ENCODE measurements at regions not wholly inside any gene's neighbourhood (a gene's known extent, or its start where the extent isn't known, plus 50 kb on each side); places are given as distances from the start of the nearest gene placed in this dataset.
"Not testable (repeated sequence)": the region's sequence is repeated elsewhere in the genome, so short reads cannot be mapped to it uniquely, and the experiment has no call there.

DNA sequence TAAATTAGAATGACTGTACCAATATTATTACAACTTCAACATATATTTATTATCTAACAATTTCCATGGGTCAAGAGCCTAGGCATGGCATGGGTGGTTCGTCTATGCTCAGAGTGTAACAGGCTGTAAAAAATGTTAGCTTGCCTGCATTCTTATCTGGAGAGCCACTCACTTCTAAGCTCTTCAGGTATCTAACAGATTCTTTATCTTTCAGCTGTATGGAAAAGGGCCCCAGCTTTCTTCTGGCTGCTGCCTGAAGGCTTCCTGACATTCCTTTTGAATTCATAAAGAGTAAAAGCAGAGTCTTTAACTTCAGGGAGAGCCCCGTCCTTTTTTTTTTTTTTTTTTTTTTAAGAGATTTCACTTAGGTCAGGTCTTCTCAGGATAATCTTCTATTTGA lies 648.8 kb downstream of the NXPH1 start:
- DNase-seq: no peak

DNA sequence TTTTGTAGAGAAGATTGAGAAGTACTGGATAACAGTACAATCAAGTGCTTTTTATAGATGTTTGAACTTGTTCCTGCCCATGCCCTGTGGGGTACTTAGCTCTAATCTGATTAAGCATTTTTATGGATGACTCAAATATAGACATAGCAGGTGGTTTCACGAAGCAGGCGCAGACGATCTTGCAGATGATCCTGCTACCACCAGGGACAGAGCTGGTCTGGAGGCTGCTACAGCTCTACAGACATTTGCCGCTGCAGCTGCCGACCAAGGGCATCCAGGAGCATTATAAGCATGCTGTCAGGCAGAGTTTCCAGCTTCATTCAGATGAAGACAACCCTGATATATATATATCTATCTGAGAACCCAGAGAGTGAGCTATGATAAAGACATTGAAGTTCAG lies 650.4 kb downstream of the NXPH1 start:
- DNase-seq: no peak

DNA sequence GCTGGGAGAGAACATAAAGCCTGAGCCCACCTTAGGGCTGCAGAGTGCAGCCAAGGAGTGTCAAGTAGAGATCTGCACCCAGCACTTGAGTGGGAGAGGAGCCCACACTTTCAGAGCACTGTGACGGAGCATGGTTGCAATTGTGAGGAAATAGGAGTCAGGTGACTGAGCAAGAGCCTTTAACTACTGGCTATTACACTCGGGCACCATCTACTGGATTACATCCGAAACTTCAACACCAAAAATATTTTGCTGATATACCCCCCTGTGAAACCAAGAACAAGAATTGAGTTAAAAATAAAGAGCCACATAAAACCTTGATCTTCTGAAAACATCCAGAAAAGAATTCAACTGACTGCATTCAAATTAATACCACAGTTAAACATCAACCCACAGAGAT lies 657.9 kb downstream of the NXPH1 start:
- DNase-seq: no peak

DNA sequence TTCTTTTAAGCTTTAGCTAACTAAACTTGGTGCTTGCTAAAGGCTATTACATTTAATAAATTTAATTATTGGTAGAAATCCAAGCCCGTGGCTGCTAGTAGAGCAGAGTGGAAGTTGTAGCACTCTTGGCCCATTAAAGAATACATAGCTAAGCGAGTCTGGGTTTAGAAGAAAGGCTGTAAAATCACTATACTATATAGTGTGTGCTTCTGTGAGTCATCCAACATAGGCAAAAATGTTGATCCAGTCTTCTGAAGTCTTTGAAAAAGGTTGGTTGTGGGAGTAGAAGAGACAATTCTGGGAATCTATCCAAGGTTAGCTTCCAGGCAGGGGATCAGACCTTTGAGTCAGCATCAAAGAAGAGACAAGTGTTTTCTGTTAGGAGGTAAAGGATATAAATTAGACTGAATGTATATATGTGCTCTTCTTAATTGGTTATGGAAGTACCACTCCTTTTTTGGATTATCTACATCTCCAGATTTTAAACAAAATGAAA lies 664.2 kb downstream of the NXPH1 start:
- no peak for DNase-seq

DNA sequence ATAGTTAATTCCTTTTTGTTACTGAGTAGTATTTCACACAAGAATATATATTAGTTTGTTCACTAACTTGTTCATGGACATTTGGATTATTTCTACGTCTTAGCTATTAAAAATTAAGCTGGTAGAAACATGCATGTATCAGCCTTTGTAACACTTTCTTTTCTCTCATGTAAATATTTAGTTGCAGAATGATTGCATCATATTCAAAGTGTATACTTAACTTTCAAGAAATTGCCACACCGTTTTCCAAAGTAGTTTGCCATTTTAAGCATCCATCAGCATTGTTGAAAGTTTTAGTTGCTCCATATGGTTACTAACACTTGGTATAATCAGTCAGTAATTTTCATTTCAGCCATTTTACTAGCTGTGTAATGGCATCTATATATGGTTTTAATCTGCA lies 666.9 kb downstream of the NXPH1 start:
- DNase-seq: no peak

DNA sequence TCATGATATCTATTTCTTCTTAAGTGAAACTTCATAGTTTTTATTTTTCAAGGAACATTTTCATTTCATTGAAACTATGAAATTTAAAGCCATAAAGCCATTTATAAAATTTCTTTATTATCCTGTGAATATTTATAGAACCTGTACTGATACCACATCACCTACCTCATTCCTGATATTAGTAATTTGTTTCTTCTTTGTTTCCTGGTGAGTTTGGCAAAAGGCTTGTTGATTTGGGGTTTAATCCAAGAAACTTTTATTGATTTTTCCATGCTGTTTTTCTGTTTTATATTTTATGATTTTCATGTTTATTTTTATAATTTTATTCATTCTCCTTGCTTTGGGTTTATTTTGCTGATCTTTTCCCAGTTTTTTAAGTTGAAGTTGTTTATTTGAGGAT lies 669.4 kb downstream of the NXPH1 start:
- no peak for DNase-seq

DNA sequence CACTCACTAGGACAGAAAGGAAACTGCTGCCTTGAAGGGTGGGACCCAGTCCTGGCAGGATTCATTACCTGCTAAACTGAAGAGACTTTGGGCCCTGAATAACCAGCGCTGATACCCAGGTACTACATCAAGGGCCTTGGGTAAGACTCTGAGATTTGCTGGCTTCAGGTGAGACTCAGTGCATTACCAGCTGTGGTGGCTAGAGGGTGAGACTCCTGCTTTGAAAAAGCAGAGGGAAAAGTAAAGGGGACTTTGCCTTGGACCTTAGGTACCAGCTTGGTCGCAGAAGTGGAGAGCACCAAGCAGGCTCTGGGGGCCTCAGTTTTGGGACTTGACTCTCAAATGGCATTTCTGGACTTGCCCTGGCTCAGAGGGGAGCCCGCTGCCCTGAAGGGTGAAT lies 673.3 kb downstream of the NXPH1 start:
- no peak for DNase-seq

DNA sequence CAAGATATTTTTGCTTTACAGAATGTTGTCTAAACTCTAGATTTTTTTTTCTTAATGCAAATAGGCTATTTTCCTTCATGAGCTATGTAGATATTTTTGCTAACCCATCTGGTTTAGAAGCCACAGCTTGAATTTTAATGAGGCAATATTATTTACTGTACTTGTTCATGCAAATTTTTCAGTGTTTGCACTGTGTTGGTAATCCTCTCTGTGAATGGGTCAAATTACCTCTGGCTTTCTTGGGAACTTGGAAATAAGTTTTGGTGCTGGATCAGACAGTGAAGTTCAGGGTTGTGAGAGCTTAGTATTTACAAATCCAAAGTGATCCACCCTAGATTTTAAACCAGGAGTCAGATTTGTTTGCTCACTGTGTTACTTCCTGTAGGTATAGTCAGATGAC lies 686.9 kb downstream of the NXPH1 start:
- DNase-seq: no peak

DNA sequence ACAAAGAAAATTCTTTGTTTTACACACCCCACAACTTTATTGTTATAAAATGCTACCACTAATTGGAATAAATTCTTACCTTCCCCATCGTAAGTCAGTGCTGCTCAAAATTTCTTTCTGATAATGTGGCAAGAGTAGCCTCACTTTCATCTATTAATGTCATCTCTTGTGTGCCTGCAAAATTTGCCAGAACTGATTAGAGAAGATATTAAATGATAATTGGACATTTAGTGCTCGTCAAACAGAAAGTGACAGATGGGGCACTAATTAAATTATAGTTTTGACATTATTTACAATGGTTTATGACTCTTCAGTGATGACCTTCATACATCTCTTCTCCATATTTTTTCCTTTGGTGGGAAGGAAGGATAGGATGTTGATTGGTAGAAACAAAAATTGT lies 690.9 kb downstream of the NXPH1 start:
- no peak for DNase-seq

DNA sequence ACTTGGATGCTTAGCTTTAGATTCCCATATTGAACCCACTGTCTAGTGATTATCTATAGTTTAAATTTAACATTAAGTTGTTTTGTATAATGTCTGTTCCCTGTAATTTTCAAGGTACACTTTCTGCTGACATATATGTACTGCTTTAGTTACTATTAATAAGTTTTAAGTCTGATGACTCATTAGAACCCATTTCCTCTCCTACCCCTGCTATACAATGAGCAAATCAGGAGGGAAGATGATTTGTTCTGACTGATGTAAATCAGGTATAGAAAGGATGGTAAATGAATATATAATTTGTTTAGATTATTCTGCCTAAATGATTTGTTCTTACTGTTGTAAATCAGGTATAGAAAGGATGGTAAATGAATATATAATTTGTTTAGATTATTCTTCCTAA lies 691.8 kb downstream of the NXPH1 start:
- DNase-seq: no peak

DNA sequence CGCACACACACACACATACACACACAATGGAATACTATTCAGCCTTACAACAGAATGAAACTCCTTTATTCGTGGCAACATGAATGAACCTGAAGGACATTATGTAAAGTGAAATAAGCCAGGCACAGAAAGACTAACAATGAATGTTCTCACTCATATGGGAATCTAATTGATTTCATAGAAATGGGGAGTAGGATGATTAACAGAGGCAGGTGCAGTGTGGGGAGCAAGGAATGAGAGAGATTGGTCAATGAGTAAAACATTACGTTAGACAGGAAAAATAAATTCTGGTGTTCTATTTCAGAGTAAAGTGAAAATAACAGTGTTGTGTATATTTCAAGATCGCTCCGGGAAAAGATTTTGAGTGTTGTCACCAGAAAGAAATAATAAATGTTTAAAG lies 694.5 kb downstream of the NXPH1 start:
- no peak for DNase-seq

DNA sequence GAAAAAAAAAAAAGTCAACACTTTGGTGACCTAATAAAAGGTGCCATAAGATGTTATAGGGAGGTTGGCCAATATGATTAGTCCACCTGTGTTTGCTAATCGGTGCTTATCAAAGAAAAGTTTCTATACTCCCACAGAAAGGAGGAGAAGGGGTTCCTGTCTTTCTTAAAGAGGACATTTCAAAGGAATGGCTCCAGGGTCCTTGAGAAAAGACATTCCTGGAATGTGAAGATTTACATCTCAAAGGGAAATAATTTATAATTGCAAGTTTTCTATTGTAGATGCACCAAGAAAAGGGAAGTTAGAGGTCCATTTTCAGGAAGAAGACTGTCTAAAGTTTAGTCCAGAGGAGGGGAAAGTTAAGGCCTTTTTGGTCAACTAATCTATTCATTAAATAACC lies 715.3 kb downstream of the NXPH1 start:
- DNase-seq: no peak

DNA sequence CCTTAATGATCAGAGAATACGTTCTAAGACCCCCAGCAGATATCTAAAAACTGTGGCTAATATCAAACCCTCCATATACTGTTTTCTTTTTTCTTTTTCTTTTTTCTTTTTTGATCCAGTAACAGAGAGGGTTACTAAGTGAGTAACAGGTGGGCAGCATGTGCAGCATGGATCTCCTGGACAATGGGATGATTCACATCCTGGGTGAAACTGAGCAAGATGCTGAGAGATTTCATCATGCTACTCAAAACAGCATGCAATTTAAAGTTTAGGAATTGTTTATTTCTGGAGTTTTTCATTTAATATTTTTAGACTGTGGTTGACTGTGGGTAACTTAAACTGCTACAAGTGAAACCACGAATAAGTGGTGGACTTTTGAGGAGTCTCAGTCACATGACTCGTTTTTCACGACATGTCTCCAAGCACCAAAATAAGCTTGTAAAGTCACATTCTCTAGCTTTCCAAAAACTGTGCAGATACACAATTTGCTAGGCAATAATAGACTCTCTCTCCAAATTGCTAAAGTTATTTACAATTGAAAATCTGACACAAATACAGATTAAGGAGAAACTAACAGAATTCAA lies 716.2 kb downstream of the NXPH1 start:
- no peak for DNase-seq

DNA sequence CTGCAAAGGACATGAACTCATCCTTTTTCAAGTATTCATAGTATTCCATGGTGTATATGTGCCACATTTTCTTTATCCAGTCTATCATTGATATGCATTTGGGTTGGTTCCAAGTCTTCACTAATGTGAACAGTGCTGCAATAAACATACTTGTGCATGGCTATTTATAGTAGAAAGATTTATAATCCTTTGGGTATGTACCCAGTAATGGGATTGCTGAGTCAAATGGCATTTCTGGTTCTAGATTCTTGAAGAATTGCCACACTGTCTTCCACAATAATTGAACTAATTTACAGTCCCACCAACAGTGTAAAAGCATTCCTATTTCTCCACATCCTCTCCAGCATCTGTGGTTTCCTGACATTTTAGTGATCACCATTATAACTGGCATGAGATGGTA lies 730.3 kb downstream of the NXPH1 start:
- DNase-seq: not testable (repeated sequence)

DNA sequence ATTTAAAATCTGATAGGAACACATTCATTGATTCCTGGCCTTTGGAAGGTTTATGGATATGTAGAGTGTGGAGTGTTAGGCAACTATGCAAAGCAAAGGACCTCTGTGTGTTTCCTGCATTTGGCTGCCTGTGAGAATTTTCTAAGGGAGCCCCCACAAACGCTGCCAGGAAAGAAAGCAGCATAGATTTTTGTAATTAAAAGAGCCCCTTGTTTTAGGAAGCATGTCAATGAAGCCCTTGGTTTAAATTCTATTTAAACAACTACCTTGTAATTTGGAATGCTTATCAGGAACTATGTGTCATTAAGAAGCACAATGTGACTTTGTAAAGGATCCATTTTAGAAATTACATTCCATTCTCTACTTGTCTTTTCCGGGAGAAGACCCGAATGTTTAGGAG lies 742.5 kb downstream of the NXPH1 start:
- no peak for DNase-seq

DNA sequence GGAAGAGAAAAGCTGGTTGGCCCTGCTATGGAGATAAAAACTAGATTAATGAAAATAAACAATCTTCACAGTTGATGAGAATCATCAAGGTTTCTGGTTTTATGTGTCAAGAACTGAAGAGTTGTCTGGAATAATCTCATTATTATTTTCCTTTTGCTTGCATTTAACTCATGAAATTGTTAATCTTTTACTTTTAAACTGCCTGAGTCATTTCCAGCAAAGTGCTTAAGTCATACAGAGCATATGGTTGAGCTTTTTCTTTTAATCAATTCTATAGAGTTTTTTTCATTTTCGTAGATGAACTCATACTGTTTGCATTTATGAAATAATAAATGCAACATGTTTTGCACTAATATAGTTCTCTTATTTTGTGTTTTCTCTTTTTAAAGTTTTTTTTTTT lies 747.9 kb downstream of the NXPH1 start:
- no peak for DNase-seq

DNA sequence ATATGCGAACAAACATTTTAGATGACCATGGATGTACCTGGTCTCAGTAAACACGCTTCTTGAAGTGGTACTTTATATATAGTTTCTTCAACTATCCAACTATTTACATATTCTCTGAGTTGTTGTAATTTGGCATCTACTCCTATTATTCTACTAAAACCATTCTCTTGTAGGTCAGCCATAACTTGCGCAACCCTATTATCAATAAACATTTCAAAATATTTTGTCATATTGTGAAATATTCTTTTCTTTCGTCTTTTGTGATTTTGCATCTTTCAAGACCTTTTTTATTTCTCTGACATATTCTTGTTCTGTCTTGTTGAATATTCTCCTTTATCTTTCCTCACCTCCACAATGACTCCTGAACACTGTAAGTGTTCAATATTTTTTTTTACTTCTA lies 753.3 kb downstream of the NXPH1 start:
- no peak for DNase-seq

DNA sequence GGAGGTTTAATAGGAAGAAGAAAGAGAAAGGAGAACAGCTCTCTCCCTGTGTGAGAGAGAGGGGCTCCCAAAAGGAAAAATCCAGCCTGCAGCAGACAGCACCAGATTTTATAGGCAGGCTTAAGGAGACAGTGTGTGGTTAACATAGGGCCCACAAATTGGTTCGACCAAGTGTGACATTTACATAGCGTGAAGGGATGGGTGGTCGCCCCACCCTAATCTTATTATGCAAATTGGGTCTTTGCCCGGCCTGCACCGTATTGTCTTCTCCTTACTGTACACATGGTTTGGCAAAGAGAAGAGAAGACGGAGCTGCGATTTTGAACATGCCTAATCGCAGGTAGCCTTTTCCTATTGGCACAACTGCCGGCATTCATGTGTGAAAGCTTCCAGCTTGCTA lies 756.3 kb downstream of the NXPH1 start:
- DNase-seq: no peak

DNA sequence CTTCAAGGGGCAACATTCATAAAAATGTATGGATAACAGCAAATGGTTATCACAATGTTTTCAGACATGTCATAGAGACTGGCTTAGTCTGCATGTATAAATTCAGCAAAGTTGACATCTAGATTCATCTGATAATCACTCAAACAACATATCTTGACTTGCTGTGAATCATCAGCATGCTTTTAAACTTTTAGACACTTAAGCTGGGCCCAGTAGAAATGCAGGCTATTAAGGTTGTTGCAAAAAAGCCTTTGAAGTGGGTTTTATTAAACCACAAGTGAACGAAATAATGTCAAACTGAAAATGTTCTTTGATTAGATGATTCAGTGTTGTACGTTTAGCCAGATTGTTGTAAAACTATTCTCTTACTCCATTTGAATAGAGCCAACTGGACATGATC lies 759.6 kb downstream of the NXPH1 start:
- no peak for DNase-seq

DNA sequence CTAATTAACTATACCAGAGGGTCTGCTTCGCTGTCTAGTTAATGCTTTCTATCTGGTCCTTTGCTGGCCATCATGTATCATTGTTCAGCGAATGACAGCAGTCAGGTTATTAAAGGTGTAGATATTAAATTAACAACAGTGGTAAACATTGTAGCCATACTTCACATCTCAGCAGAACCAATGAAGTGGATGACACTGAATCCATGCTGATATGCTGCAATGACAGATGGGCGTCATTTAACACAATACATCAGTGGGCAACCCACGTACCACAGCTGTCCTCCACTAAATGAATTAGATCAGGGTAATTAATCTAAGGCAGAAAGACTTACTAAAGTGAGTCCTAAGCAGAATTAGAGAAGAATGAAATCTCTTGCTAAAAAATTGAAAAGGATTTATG lies 767.2 kb downstream of the NXPH1 start:
- no peak for DNase-seq

DNA sequence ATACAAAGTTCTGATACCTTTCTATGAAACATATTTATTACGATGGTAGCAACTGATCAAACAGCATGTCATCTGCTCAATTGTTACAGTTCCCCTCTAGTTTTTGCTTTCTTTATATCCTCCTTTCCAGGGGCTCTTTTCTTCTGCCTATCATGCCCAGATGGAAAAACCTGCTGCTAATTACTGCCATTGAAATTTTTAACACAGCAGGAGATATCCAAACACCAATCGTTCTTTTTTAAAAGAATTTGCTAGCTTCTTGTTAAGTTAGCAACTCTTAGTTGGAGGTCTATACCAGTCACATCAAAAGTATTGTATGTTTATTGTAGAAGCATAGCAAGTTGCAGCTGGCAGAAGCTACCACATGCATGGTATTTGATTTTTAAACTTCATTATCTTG lies 768.5 kb downstream of the NXPH1 start:
- DNase-seq: no peak

DNA sequence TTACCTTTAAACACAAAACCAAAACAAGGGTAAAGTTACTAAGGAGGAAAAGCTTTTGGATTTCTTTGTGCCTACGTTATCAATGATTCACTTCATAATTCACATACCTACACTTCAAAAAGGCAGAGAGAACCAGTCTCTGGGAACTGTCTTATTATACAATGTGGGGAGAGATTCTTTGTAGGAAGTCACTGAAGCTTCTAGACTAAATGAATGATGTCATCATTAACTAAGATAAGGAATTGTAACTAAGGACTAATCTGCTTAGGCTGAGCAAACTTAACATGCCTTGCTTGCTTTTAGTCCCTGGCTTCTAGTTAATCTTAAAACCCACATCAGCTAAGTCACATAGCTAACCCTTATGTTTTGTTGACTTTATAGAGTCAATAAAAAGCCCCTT lies 771.2 kb downstream of the NXPH1 start:
- DNase-seq: no peak

DNA sequence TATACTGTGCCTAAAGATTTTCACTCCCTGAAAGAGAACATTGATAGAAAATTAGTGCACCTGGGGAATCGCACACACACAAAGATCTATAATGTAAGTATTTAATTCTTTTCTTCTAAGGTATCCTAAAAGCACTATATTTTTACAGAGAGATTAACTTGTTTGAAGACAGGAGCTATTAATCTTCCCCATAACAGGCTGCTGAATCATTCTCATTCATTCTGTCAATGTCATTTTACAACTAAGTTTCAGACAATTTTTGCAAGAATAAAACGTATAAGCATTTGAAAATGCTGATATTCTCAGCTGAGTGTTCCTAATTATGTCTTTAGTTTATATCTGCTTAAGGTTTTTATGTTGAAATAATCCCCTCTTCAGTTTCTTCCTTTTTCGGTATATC lies 776.7 kb downstream of the NXPH1 start:
- no peak for DNase-seq

DNA sequence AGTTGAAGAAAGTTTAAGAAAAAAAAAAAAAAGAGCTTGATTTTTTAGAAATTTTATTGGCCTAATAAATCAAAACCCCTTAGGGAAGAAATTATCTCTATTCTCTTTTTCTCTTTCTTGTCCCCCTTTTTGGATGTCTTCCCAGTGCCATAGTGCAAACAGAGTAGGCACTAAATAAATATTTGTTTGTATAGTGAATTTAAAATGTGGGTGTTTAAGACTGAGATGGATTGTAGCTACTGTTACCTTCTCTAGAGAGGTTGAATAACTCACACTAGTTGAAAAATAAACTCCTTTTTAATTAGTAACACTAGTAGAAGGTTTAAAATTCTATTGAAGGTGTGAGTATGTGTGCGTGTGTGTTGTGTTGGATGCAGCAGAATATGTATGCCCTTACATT lies 783.8 kb downstream of the NXPH1 start:
- DNase-seq: no peak

DNA sequence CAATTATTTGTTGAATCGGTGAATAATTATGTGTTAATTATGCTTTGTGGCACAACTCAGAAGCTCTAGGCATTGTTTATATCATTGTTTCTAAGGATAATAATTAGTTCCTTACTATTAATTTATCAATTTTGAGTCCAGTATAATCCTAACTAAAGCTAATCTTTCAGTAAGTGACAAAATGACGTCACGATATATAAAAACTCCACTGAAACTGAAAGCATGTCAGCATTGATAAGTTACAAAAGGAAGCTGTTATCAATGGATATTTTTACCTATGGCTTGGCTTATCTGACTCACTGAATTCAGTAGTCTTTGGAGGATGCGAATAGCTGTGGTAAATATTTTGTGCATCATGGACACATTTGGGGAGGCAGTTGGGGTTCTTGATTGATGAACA lies 793.1 kb downstream of the NXPH1 start:
- DNase-seq: no peak

DNA sequence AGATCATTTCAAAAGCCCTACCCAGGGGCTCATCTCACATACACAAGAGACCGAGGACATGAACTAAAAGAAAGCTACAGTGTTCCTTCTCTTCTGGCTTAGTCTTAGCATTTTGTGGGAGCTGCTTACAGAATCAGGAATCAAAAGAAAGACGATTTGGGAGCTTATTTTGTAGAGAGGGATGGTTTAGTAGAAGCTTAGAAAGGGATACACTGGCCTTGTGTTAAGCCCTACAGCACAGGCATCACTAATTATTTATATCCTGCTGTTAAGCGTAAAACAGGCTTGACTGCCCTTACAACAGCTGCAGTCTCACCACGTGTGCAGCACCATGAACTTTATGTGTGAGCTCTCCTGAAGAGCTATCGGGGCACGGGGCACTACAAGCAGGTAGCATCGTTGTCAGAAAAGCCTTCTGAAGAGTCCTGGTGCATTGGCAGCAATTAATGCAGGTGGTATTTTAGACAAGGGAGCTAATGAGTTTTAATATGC lies 798.3 kb downstream of the NXPH1 start:
- no peak for DNase-seq
